HG03558 (cell line): ENCODE measurements at regions not wholly inside any gene's neighbourhood (a gene's known extent, or its start where the extent isn't known, plus 50 kb on each side); places are given as distances from the start of the nearest gene placed in this dataset.
A peak's percentile ranks its signal among the peaks of the same experiment; 100 is the strongest.
"Not testable (repeated sequence)": the region's sequence is repeated elsewhere in the genome, so short reads cannot be mapped to it uniquely, and the experiment has no call there.

Source experiments
- ATAC-seq: cut with Tn5 transposase; IDR thresholded peaks from one replicate; pipeline ENCODE4 v1.9.1; 2021; ENCODE audit warnings: moderate number of reproducible peaks; ENCODE audit not compliant: unreplicated experiment; ENCODE audit errors: extremely low read depth

- not testable (repeated sequence) for ATAC-seq
Observed at GRCh38 chr12:25710938-25711605, 158.0 kb upstream of the LMNTD1 start.

GRCh38 chr12:25712169-25712568, 159.1 kb upstream of the LMNTD1 start:
- ATAC-seq, result no peak

GRCh38 chr12:25713264-25713663, 160.2 kb upstream of the LMNTD1 start:
- ATAC-seq, result peak; percentile 98

- no peak for ATAC-seq
Observed at GRCh38 chr12:25714198-25714984, 161.3 kb upstream of the LMNTD1 start.

GRCh38 chr12:25715102-25715501, 162.0 kb upstream of the LMNTD1 start:
- no peak for ATAC-seq

- ATAC-seq, result no peak
Observed at GRCh38 chr12:25716842-25717241, 163.8 kb upstream of the LMNTD1 start.

GRCh38 chr12:25717552-25717951, 164.5 kb upstream of the LMNTD1 start:
- ATAC-seq, result no peak

- no peak for ATAC-seq
Observed at GRCh38 chr12:25718081-25718731, 165.1 kb upstream of the LMNTD1 start.

- ATAC-seq, result no peak
Observed at GRCh38 chr12:25719505-25719904, 166.4 kb upstream of the LMNTD1 start.

- no peak for ATAC-seq
Observed at GRCh38 chr12:25723336-25723735, 170.3 kb upstream of the LMNTD1 start.

- ATAC-seq, result no peak
Observed at GRCh38 chr12:25723921-25724491, 170.9 kb upstream of the LMNTD1 start.

- ATAC-seq, result no peak
Observed at GRCh38 chr12:25725470-25725869, 172.4 kb upstream of the LMNTD1 start.

GRCh38 chr12:25725931-25726330, 172.8 kb upstream of the LMNTD1 start:
- ATAC-seq, result no peak

- ATAC-seq, result no peak
Observed at GRCh38 chr12:25728056-25728595, 175.0 kb upstream of the LMNTD1 start.

GRCh38 chr12:25730489-25731349, 177.6 kb upstream of the LMNTD1 start:
- no peak for ATAC-seq

GRCh38 chr12:25733541-25733940, 180.5 kb upstream of the LMNTD1 start:
- no peak for ATAC-seq

GRCh38 chr12:25734529-25735180, 181.6 kb upstream of the LMNTD1 start:
- no peak for ATAC-seq

GRCh38 chr12:25740617-25741016, 187.5 kb upstream of the LMNTD1 start:
- no peak for ATAC-seq

GRCh38 chr12:25741917-25742316, 188.8 kb upstream of the LMNTD1 start:
- no peak for ATAC-seq
